Stimulated activated CD8-positive, alpha-beta memory T cell treated with anti-CD3 and anti-CD28 coated beads, Interleukin-7, amount 100 ng/mL, for 48 hours (primary cell): ENCODE measurements at regions not wholly inside any gene's neighbourhood (a gene's known extent, or its start where the extent isn't known, plus 50 kb on each side); places are given as distances from the start of the nearest gene placed in this dataset.
"Not testable (repeated sequence)": the region's sequence is repeated elsewhere in the genome, so short reads cannot be mapped to it uniquely, and the experiment has no call there.

Experiments
- DNase-seq, 2 donors: peaks; one replicate each; pipeline ENCODE4 v3.0.0-alpha.2; 2020; ENCODE audit warnings: low read depth in 1 of 2; ENCODE audit errors: extremely low read depth in 1 of 2

GRCh38 chr3:176873261-176873660 is 324.0 kb downstream of the TBL1XR1 start:
- no peak for DNase-seq

- peak in 1 of 2 donors; percentile 35 for DNase-seq
Measured at GRCh38 chr3:176872771-176873209, 324.5 kb downstream of the TBL1XR1 start.

GRCh38 chr3:176870451-176870850 is 326.8 kb downstream of the TBL1XR1 start:
- DNase-seq, result no peak

GRCh38 chr3:176867681-176868663 is 329.3 kb downstream of the TBL1XR1 start:
- DNase-seq, result no peak

- DNase-seq, result no peak
Measured at GRCh38 chr3:176861137-176861536, 336.1 kb downstream of the TBL1XR1 start.

- no peak for DNase-seq
Measured at GRCh38 chr3:176856721-176857120, 340.6 kb downstream of the TBL1XR1 start.

GRCh38 chr3:176855901-176856486 is 341.3 kb downstream of the TBL1XR1 start:
- no peak for DNase-seq

GRCh38 chr3:176855213-176855612 is 342.1 kb downstream of the TBL1XR1 start:
- no peak for DNase-seq

GRCh38 chr3:176850498-176850897 is 346.8 kb downstream of the TBL1XR1 start:
- DNase-seq, result no peak

- no peak for DNase-seq
Measured at GRCh38 chr3:176848431-176849214, 348.7 kb downstream of the TBL1XR1 start.

GRCh38 chr3:176842914-176843313 is 354.4 kb downstream of the TBL1XR1 start:
- no peak for DNase-seq

GRCh38 chr3:176840641-176841286 is 356.5 kb downstream of the TBL1XR1 start:
- no peak for DNase-seq

- DNase-seq, result no peak
Measured at GRCh38 chr3:176839901-176840300, 357.4 kb downstream of the TBL1XR1 start.

- no peak for DNase-seq
Measured at GRCh38 chr3:176839466-176839865, 357.8 kb downstream of the TBL1XR1 start.

- not testable (repeated sequence) for DNase-seq
Measured at GRCh38 chr3:176827244-176827643, 370.0 kb downstream of the TBL1XR1 start.

GRCh38 chr3:176824811-176825210 is 372.5 kb downstream of the TBL1XR1 start:
- DNase-seq, result no peak

GRCh38 chr3:176820764-176821163 is 376.5 kb downstream of the TBL1XR1 start:
- DNase-seq, result no peak

GRCh38 chr3:176816937-176817336 is 380.3 kb downstream of the TBL1XR1 start:
- DNase-seq, result no peak

GRCh38 chr3:176814285-176814684 is 383.0 kb downstream of the TBL1XR1 start:
- peak in 1 of 2 donors; percentile 1 for DNase-seq

- DNase-seq, result no peak
Measured at GRCh38 chr3:176807938-176808337, 389.3 kb downstream of the TBL1XR1 start.

GRCh38 chr3:176799675-176800074 is 397.6 kb downstream of the TBL1XR1 start:
- no peak for DNase-seq
